Heart left ventricle (tissue), 13 donors: ENCODE measurements at regions not wholly inside any gene's neighbourhood (a gene's known extent, or its start where the extent isn't known, plus 50 kb on each side); places are given as distances from the start of the nearest gene placed in this dataset.

Experiments
- POLR2A ChIP-seq, 2 donors: fragments of 450-650 bp; IDR thresholded peaks; one replicate each; pipeline ENCODE4 v1.6.1; 2017; ENCODE audit warnings: antibody characterized with exemption in 2 of 2, mild to moderate bottlenecking in 2 of 2, moderate library complexity in 2 of 2
- TF ChIP-seq, protein P1 (sequence below), 12 donors: fragments of 200-600 bp; sonication (generic) in 4 of 12; IDR thresholded peaks; one replicate each; pipeline versions ENCODE4 v1.5.0 to v1.8.0; 2018 to 2022; ENCODE audit warnings: antibody characterized with exemption in 12 of 12, mild to moderate bottlenecking in 5 of 12
- donor health status: ischemic (EF 13 %, LVEDD 7.1; RV severe dilation, severe dysfunction).
- donor health status: DM: no; HTN: yes; CAD: no.
- donor health status: DM: no; HTN: no; CAD: no.
- donor health status: ischemic (EF 25% LVEDD 6.9; RV normal size, moderate dysfunction).
- donor health status: ischemic (EF 25% LVEDD 5.7; RV mildly dilated, moderate dysfunction).
- donor health status: ischemic (EF 35%, LVEDD 5.7; RV mildly dilated, moderate dysfunction).
- donor health status: nonischemic (EF 11% LVEDD 7.7; RV severe dilation, severe dysfunction).
- donor health status: DM: yes; HTN: yes; CAD: no.
- donor health status: PGD.
- donor health status: ischemic (EF 29% LVEDD 5.4; RV normal size, mild dysfunction).
- donor health status: nonischemic (EF 23%, LVEDD 6.1; RV moderate dilation, normal function).

DNA sequence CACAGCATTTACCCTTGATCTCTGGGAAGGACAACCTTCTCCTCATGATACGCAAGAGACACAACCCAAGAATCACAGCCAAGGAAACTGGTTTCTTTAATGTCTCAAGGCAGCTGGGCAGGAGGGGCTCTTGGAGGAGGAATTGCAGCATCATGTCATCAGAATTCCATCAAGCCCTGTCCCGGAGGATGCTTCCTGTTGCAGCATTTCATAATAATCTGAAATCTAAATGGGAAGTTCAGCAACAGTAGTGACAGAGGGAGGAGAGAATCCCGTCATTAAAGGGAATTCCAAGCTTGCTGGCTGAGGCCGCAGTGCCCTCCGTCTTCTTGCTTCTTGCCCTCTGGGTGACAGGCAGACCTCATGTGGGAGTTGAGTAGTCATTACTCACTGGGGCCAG is 192.7 kb downstream of the TENT4A start:
- TF ChIP-seq POLR2A (IDR thresholded peaks at IDR 0.05) = no peak
- TF ChIP-seq, protein P1, sequence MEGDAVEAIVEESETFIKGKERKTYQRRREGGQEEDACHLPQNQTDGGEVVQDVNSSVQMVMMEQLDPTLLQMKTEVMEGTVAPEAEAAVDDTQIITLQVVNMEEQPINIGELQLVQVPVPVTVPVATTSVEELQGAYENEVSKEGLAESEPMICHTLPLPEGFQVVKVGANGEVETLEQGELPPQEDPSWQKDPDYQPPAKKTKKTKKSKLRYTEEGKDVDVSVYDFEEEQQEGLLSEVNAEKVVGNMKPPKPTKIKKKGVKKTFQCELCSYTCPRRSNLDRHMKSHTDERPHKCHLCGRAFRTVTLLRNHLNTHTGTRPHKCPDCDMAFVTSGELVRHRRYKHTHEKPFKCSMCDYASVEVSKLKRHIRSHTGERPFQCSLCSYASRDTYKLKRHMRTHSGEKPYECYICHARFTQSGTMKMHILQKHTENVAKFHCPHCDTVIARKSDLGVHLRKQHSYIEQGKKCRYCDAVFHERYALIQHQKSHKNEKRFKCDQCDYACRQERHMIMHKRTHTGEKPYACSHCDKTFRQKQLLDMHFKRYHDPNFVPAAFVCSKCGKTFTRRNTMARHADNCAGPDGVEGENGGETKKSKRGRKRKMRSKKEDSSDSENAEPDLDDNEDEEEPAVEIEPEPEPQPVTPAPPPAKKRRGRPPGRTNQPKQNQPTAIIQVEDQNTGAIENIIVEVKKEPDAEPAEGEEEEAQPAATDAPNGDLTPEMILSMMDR (IDR thresholded peaks at IDR 0.05) = no peak
